ENCODE measurements at regions not wholly inside any gene's neighbourhood (a gene's known extent, or its start where the extent isn't known, plus 50 kb on each side); places are given as distances from the start of the nearest gene placed in this dataset.

DNA sequence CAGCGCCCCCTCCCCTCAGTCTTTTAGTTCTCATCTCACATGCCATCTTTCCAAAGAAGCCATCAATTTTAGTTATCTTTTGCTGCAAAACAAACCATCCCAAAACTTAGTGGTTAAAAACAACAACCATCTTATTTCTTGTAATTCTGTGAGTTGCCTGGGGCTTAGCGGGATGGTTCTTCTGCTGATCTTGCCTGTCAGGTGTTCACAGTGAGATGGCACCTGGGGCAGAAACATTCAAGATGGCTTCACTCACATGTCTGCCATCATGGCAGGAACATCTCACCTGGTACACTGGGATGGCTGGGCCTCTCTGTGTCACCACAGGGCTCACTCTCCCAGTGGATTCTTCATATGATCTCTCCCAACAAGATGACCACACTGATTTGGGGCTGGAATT is 67.6 kb upstream of the KCNK12 start:
- no peak for TF ChIP-seq CTCF (conservative IDR thresholded peaks at IDR 0.05; ENCODE audit: low read depth, low read length)
- TF ChIP-seq EZH2 (IDR thresholded peaks at IDR 0.05; ENCODE audit: low read length, unreplicated experiment): no peak
- no peak for TF ChIP-seq EZH2phosphoT487 (IDR thresholded peaks at IDR 0.05; ENCODE audit: borderline replicate concordance, low read length)

Data from PC-3 (cell line).